ENCODE measurements at regions not wholly inside any gene's neighbourhood (a gene's known extent, or its start where the extent isn't known, plus 50 kb on each side); places are given as distances from the start of the nearest gene placed in this dataset.

DNA sequence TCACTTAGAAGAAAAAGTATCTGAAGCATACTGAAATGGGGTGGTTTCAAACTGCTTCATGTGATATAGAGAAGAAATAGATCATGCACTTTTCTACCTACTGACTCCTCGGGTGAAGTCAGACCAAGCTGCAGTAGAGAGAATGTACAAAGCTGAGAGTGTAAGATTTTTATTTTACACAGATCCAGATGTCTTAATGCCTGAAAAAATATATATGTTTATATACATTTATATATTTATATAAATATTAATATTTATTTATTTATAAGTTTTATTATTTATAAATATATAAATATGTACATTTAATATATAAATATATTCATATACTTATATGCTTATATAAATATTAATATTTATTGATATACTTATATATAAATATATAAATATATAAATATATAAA, 171.9 kb upstream of the SPOCK3 start:
- intact Hi-C loops (cut with micrococcal nuclease) = no loop called here
- Mint-ChIP-seq H3K4me3 (no peak overlapping the region), H3K9me3 (no peaks in the 10 kb centered on the region), H3K36me3 (ENCODE audit: low read depth) (no peaks in the 10 kb centered on the region), H3K27me3 (no peaks in the 10 kb centered on the region), H3K27ac (no peak overlapping the region), H3K4me1 (ENCODE audit: low read depth) (no peaks in the 10 kb centered on the region)
- ATAC-seq (no peak), DNase-seq (no peak)
- TF ChIP-seq, protein P1, sequence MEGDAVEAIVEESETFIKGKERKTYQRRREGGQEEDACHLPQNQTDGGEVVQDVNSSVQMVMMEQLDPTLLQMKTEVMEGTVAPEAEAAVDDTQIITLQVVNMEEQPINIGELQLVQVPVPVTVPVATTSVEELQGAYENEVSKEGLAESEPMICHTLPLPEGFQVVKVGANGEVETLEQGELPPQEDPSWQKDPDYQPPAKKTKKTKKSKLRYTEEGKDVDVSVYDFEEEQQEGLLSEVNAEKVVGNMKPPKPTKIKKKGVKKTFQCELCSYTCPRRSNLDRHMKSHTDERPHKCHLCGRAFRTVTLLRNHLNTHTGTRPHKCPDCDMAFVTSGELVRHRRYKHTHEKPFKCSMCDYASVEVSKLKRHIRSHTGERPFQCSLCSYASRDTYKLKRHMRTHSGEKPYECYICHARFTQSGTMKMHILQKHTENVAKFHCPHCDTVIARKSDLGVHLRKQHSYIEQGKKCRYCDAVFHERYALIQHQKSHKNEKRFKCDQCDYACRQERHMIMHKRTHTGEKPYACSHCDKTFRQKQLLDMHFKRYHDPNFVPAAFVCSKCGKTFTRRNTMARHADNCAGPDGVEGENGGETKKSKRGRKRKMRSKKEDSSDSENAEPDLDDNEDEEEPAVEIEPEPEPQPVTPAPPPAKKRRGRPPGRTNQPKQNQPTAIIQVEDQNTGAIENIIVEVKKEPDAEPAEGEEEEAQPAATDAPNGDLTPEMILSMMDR (IDR thresholded peaks at IDR 0.05) = no peak
- ChIA-PET POLR2A (no interaction called here), CTCF (no interaction called here)

DNA sequence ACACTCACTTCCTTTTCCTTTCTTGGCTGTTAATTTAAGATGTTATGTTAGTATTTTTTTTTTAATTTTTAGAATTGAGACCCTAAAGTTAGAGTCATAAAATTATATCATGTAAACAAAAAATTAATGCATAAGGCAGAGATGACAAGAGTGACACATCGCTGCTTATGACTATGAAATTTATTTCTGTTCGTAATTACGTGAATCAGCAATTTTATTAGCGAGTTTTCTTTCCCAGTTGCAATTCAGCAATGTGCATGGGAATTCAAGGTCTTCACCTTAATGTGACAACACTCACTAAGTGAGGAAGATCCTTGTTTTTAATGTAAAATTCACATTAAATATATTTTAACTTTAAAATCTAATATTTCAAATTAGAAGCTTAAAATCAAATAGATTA, 181.2 kb upstream of the SPOCK3 start:
- intact Hi-C loops (cut with micrococcal nuclease) = no loop called here
- POLR2A ChIA-PET = no interaction called here
- Mint-ChIP-seq H3K9me3 (peaks cover 3% of the 10 kb centered on the region), H3K36me3 (ENCODE audit: low read depth) (no peaks in the 10 kb centered on the region), H3K27me3 (no peaks in the 10 kb centered on the region), H3K4me1 (ENCODE audit: low read depth) (no peaks in the 10 kb centered on the region), H3K4me3 (no peak overlapping the region), H3K27ac (no peak overlapping the region)
- TF ChIP-seq, protein P1 (IDR thresholded peaks at IDR 0.05) = no peak
- DNase-seq (no peak), ATAC-seq (no peak)
- CTCF ChIA-PET = no interaction called here

- CTCF ChIA-PET = interaction anchor here (0.6 kb wide), 1 partner anchor 1782 kb away, joined by 3 read pairs; no protein-coding TSS in a partner anchor
- intact Hi-C loops (cut with micrococcal nuclease) = no loop called here
- Mint-ChIP-seq H3K36me3 (ENCODE audit: low read depth) (no peaks in the 10 kb centered on the region), H3K9me3 (peaks cover 5% of the 10 kb centered on the region), H3K27me3 (no peaks in the 10 kb centered on the region), H3K27ac (no peak overlapping the region), H3K4me3 (no peak overlapping the region), H3K4me1 (ENCODE audit: low read depth) (no peaks in the 10 kb centered on the region)
- TF ChIP-seq, protein P1 (IDR thresholded peaks at IDR 0.05) = no peak
- no peak for ATAC-seq
- DNase-seq = no peak
- POLR2A ChIA-PET = no interaction called here
These were observed 185.3 kb upstream of the SPOCK3 start for GRCh38 chr4:167419468-167420140.

DNA sequence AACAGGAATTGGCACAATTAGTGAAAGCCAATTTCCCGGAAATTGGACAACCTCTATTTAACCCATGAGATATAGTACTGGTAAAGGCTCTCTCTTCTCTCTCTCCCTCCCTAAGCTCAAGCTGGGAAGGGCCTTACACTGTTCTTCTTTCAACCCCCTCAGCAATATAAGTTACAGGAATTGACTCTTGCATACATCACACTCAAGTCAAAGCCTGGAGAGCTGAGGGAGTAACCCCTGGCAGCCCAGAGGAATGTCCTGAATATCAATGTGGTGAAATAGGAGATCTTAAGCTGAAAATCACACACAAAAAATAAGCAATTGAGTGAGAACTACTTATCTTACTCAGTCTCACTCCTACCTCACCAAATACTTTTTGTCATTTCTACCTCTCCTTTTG, 186.9 kb upstream of the SPOCK3 start:
- Mint-ChIP-seq H3K27me3 (no peaks in the 10 kb centered on the region), H3K27ac (no peak overlapping the region), H3K9me3 (peaks cover 8% of the 10 kb centered on the region), H3K4me1 (ENCODE audit: low read depth) (no peaks in the 10 kb centered on the region), H3K4me3 (no peak overlapping the region), H3K36me3 (ENCODE audit: low read depth) (no peaks in the 10 kb centered on the region)
- ChIA-PET POLR2A (no interaction called here), CTCF (no interaction called here)
- DNase-seq (no peak), ATAC-seq (no peak)
- TF ChIP-seq, protein P1 (IDR thresholded peaks at IDR 0.05) = no peak
- intact Hi-C loops (cut with micrococcal nuclease) = no loop called here

DNA sequence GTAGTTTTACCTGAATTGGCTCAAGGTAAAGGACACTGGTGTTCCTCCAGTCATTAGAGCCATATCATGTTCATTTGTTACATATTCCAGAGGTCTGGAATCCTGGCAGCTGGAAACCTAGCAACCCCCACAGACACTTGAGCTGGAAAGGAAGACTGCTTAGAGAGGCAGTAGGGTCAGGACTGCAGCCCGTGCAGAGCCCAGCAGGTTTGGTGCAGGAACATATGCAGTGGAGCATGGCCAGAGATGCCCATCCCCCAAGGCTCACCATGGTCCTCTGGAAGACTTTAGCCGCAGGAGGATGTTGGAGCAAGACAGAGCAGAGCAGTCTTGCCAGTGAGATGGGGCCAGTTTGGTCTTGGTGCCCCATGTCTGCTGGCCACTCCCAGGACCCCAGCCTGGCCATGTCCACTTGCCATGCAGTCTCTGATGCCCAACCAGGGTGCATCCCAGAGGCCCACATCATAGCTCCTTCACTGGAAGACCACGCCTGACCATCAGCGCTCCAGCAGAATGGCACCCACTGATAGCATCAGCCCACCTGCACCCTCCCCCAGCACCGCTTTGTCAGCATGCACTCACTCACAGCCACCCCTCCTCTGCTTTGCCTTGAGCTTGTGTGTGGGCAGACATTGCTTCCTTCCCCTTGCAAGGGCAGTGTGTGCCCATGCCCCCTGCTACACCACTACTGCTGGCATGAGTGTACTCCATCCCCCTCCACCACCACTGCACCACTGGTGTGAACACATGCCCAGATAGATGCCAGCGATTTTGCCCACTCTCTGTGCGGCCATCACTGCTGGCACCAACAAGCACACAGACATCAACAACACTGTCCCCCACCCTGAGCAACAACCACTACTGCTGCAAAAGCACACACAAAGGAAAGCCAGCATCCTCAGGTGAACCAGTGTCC, 190.3 kb upstream of the SPOCK3 start:
- ChIA-PET POLR2A (no interaction called here), CTCF (interaction anchor here (1.2 kb wide), 1 partner anchor 25 kb away, joined by 3 read pairs; no protein-coding TSS in a partner anchor)
- TF ChIP-seq, protein P1 (IDR thresholded peaks at IDR 0.05) = no peak
- no peaks in the 10 kb centered on the region for H3K4me1 Mint-ChIP-seq (ENCODE audit: low read depth)
- intact Hi-C loops (cut with micrococcal nuclease) = no loop called here
- H3K9me3 Mint-ChIP-seq = peaks cover 5% of the 10 kb centered on the region
- no peak overlapping the region for H3K27ac Mint-ChIP-seq
- H3K36me3 Mint-ChIP-seq (ENCODE audit: low read depth) = no peaks in the 10 kb centered on the region
- ATAC-seq (no peak), DNase-seq (no peak)
- H3K27me3 Mint-ChIP-seq = no peaks in the 10 kb centered on the region
- H3K4me3 Mint-ChIP-seq = no peak overlapping the region
